ENCODE measurements at regions not wholly inside any gene's neighbourhood (a gene's known extent, or its start where the extent isn't known, plus 50 kb on each side); places are given as distances from the start of the nearest gene placed in this dataset.
A peak's percentile ranks its signal among the peaks of the same experiment; 100 is the strongest.
"Not testable (repeated sequence)": the region's sequence is repeated elsewhere in the genome, so short reads cannot be mapped to it uniquely, and the experiment has no call there.

- DNase-seq = peak; percentile 22
Observed at GRCh38 chr17:45585794-45586650, 95.5 kb upstream of the PLEKHM1 start.

- not testable (repeated sequence) for DNase-seq
Observed at GRCh38 chr17:45586651-45586934, 96.1 kb upstream of the PLEKHM1 start.

- DNase-seq = peak; percentile 57
Observed at GRCh38 chr17:45592433-45592923, 102.0 kb upstream of the PLEKHM1 start.

- DNase-seq = not testable (repeated sequence)
Observed at GRCh38 chr17:45596347-45596746, 105.8 kb upstream of the PLEKHM1 start.

- not testable (repeated sequence) for DNase-seq
Observed at GRCh38 chr17:45600052-45601012, 109.8 kb upstream of the PLEKHM1 start.

GRCh38 chr17:45601013-45601412 is 110.5 kb upstream of the PLEKHM1 start:
- DNase-seq = not testable (repeated sequence)

GRCh38 chr17:45601605-45602539 is 111.4 kb upstream of the PLEKHM1 start:
- DNase-seq = not testable (repeated sequence)

GRCh38 chr17:45605751-45606150 is 115.2 kb upstream of the PLEKHM1 start:
- DNase-seq = not testable (repeated sequence)

- peak; percentile 51 for DNase-seq
Observed at GRCh38 chr17:45619984-45620405, 129.5 kb upstream of the PLEKHM1 start.

GRCh38 chr17:45620468-45620867 is 129.9 kb upstream of the PLEKHM1 start:
- not testable (repeated sequence) for DNase-seq

- DNase-seq = not testable (repeated sequence)
Observed at GRCh38 chr17:45621087-45621486, 130.6 kb upstream of the PLEKHM1 start.

GRCh38 chr17:45622295-45622694 is 131.8 kb upstream of the PLEKHM1 start:
- DNase-seq = not testable (repeated sequence)

GRCh38 chr17:45628019-45628418 is 137.5 kb upstream of the PLEKHM1 start:
- DNase-seq = no peak

- DNase-seq = no peak
Observed at GRCh38 chr17:45631941-45632340, 141.4 kb upstream of the PLEKHM1 start.

GRCh38 chr17:45639297-45639849 is 144.7 kb upstream of the CRHR1 start:
- no peak for DNase-seq

- DNase-seq = peak; percentile 76
Observed at GRCh38 chr17:45640141-45640850, 143.8 kb upstream of the CRHR1 start.

- DNase-seq = no peak
Observed at GRCh38 chr17:45641541-45641940, 142.6 kb upstream of the CRHR1 start.

GRCh38 chr17:45643591-45643990 is 140.5 kb upstream of the CRHR1 start:
- no peak for DNase-seq

- not testable (repeated sequence) for DNase-seq
Observed at GRCh38 chr17:45644637-45645036, 139.5 kb upstream of the CRHR1 start.

- no peak for DNase-seq
Observed at GRCh38 chr17:45645330-45645729, 138.8 kb upstream of the CRHR1 start.
